Retinal pigment epithelial cell (primary cell): ENCODE measurements at regions not wholly inside any gene's neighbourhood (a gene's known extent, or its start where the extent isn't known, plus 50 kb on each side); places are given as distances from the start of the nearest gene placed in this dataset.

ENCODE experiments used
- DNase-seq: peaks from one replicate; pipeline ENCODE4 v3.0.0-alpha.2; 2010; ENCODE audit warnings: low read depth
- H3K4me3 ChIP-seq: 2 replicates; pipeline ENCODE4 v1.5.1; 2011; ENCODE audit warnings: mild to moderate bottlenecking, low read length, control low read depth, moderate library complexity
- TF ChIP-seq, protein P1 (sequence below): conservative IDR thresholded peaks from 2 replicates; pipeline ENCODE4 v1.5.1; 2011; ENCODE audit warnings: low read depth, low read length, control low read depth, inconsistent platforms

DNA sequence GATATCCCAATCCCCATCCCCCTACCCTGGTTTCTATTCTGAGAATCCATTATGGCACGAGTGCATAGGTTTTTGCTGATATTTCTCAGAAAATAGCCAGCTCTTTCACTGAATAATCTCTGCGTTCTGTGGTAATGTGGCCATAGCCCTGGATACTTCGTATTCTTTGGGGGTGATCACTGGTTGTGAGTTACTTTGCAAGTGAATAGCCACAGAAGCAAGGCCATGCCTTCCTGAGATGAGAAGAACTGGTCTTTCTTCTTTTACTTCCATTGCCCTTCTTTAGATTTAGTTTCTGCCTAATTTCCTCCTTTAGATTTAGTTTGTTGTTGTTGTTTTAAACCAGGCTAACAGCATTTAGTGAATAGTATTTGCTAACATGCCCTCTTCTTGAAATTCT is 323.4 kb downstream of the CDC14C start:
- no peak overlapping the region for H3K4me3 ChIP-seq
- TF ChIP-seq, protein P1, sequence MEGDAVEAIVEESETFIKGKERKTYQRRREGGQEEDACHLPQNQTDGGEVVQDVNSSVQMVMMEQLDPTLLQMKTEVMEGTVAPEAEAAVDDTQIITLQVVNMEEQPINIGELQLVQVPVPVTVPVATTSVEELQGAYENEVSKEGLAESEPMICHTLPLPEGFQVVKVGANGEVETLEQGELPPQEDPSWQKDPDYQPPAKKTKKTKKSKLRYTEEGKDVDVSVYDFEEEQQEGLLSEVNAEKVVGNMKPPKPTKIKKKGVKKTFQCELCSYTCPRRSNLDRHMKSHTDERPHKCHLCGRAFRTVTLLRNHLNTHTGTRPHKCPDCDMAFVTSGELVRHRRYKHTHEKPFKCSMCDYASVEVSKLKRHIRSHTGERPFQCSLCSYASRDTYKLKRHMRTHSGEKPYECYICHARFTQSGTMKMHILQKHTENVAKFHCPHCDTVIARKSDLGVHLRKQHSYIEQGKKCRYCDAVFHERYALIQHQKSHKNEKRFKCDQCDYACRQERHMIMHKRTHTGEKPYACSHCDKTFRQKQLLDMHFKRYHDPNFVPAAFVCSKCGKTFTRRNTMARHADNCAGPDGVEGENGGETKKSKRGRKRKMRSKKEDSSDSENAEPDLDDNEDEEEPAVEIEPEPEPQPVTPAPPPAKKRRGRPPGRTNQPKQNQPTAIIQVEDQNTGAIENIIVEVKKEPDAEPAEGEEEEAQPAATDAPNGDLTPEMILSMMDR, result no peak

DNA sequence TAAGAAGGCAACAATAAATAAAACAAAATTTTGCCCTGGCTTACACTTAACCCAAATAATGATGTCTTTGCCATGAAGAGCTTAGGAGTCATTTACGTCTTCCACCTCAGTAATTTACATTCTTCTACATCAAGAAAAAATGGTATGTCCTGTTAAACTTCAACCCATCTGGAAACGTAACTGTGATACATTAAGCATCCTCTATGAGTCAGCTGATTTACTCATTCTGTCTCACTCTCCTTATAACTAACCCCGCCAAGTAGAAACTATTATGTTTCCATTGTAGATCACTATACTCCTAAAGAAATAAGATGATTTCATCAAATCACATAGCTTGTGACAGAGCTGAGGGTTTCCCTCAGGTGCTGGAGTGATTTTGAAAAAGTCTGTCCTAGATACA is 330.7 kb downstream of the CDC14C start:
- TF ChIP-seq, protein P1, result no peak
- DNase-seq, result no peak
- no peak overlapping the region for H3K4me3 ChIP-seq

More for the DNA sequence above, 323.4 kb downstream of the CDC14C start:
- DNase-seq, result no peak

DNA sequence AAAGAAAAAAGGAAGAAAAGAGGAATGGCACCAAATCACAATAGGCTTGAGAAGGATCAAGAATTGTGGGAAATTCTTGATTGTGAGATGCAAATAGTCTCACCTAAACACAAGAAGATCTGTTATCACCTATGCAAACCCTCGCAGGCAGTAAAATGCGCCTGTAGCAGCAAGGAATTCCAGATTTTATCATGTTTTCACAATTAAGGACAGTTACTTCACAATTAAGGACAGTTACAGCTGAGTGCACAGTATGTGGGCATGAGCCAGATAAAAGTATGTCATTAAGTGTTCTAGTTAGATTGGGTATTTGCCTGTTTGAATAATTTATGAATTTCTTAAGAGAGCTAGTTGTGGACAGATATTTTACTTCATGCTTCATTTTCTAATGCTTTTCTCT is 336.2 kb downstream of the CDC14C start:
- no peak overlapping the region for H3K4me3 ChIP-seq
- DNase-seq, result no peak
- TF ChIP-seq, protein P1, result no peak

DNA sequence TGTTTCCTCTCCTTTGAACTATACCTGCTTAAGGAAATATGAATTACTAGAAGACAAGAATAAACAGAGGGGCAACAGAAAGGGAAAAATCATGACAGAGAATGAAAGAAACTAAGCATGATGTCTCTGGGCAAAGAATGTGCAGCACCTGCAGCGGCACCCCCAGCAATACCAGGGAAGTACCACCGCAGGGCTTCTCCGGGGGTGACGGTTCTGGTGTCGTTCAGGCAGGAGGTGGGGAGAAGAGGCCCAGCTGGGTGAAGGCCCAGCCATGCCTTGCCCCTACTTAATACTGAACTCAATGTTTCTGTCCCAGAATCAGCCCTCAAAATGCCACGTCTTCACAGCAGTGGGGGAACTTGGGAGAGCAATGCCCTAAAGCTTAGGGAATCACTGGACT is 337.6 kb downstream of the CDC14C start:
- TF ChIP-seq, protein P1, result no peak
- H3K4me3 ChIP-seq, result no peak overlapping the region
- DNase-seq, result no peak

DNA sequence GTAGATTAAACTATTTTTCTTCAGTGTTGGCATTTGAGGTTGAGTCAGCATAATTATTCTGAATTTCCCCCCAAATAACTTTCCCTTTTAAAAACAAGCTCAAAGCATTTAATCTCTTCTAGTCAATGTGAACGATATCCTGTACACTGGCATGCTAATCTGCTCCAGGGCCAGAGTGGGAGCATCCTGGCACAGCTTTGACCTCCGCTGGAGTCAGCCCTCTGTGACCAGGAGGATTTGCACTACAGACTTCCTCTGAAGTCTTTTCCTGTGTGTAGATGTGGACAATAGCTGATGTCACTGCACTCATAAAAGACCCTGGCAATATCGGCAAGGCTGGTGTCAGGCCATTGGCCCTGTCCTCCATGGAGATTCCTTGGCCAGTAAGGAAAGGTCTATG is 340.2 kb downstream of the CDC14C start:
- no peak overlapping the region for H3K4me3 ChIP-seq
- TF ChIP-seq, protein P1, result no peak
- DNase-seq, result no peak

DNA sequence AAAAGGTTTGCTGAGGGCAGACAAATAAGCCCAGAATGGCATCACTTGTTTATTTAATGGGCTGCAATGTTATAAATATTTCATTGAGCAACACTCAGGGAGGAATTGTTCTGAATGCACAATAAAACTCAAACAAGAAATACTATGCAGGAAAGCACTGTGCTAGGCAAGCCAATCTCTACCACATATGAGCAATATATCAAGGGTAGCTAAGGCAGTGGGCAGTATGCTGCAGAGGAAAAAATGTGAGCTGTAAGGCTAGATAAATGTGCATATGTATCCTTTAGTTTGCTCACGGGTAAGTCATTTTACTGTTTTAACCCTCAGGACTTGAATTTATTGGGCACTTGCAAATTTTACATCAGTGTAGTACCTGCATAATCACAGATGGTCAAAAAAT is 349.6 kb downstream of the CDC14C start:
- DNase-seq, result no peak
- TF ChIP-seq, protein P1, result no peak
- H3K4me3 ChIP-seq, result no peak overlapping the region

DNA sequence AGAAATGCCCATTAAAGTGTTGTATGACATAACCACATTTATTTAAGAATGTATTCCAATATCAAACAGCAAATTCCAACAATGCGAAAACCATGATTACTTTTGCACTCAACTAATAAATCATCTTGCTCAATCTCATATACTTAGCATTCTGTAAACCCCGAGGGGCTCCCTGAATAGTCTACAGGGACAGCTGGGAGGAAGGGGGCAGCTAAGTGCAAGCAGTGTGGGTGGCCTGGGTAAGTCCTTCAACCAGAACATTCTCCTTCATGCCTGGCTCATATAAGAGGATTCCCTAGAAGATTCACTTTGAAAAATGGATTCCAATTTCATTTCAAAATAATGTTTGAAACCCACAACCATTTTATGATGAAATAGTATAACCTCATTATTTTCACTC is 355.5 kb downstream of the CDC14C start:
- DNase-seq, result no peak
- no peak overlapping the region for H3K4me3 ChIP-seq
- TF ChIP-seq, protein P1, result no peak
